H1 (cell line): ENCODE measurements at regions not wholly inside any gene's neighbourhood (a gene's known extent, or its start where the extent isn't known, plus 50 kb on each side); places are given as distances from the start of the nearest gene placed in this dataset.

Source experiments
- CTCF ChIA-PET: fragments of 300-600 bp; sonication (Branson Sonifier 250); formaldehyde crosslinking; loops from one replicate; lab custom pipeline; 2021; ENCODE audit not compliant: partially characterized antibody; lab: Charles Lee
- POLR2A ChIA-PET: fragments of 300-600 bp; sonication (Branson Sonifier 250); formaldehyde crosslinking; loops from one replicate; lab custom pipeline; 2021; ENCODE audit warnings: inconsistent platforms; ENCODE audit not compliant: partially characterized antibody; lab: Charles Lee
- DNase-seq, 2 experiments: peaks; one replicate each; pipeline versions ENCODE4 v3.0.0 to v3.0.0-alpha.2; 2010 to 2022; ENCODE audit warnings: low spot score in 2 of 2, low read depth in 1 of 2, mixed read lengths in 1 of 2
- FAIRE-seq: peaks from 2 replicates; lab custom pipeline; 2011; peaks lifted over from hg19 to GRCh38; lab: Jason Lieb, UNC
- H2AFZ ChIP-seq: 2 replicates; pipeline ENCODE4 v1.8.1; 2012; ENCODE audit warnings: low read length, inconsistent platforms
- H2AK5ac ChIP-seq: 2 replicates; pipeline ENCODE4 v1.6.1; 2013; ENCODE audit warnings: low read depth, low read length
- H2BK120ac ChIP-seq: replicated peaks from 2 replicates; pipeline ENCODE3; 2013; ENCODE audit warnings: low read depth, low read length, inconsistent platforms
- H2BK12ac ChIP-seq: 2 replicates; pipeline ENCODE4 v1.6.1; 2013; ENCODE audit warnings: low read depth, low read length
- H2BK15ac ChIP-seq: 2 replicates; pipeline ENCODE4 v1.6.1; 2013; ENCODE audit warnings: low read length
- H2BK20ac ChIP-seq: 2 replicates; pipeline ENCODE4 v1.6.1; 2013; ENCODE audit warnings: low read length
- H2BK5ac ChIP-seq: 2 replicates; pipeline ENCODE4 v1.6.1; 2013; ENCODE audit warnings: low read depth, low read length
- H3K14ac ChIP-seq: 2 replicates; pipeline ENCODE4 v1.6.1; 2013; ENCODE audit warnings: inconsistent platforms; ENCODE audit not compliant: insufficient read length
- H3K18ac ChIP-seq: 2 replicates; pipeline ENCODE4 v1.6.1; 2013; ENCODE audit warnings: low read length; ENCODE audit errors: extremely low read depth
- H3K23ac ChIP-seq: 2 replicates; pipeline ENCODE4 v1.6.1; 2013; ENCODE audit warnings: inconsistent platforms; ENCODE audit not compliant: insufficient read length
- H3K23me2 ChIP-seq: 2 replicates; pipeline ENCODE4 v1.6.1; 2013; ENCODE audit warnings: low read depth, low read length
- H3K27ac ChIP-seq: 2 replicates; pipeline ENCODE4 v1.6.1; 2011; ENCODE audit warnings: low read depth, low read length, inconsistent platforms
- H3K27me3 ChIP-seq, 4 experiments: replicated peaks in 1 of 4; 1 replicate in 1 of 4; 2 replicates in 3 of 4; pipeline versions ENCODE4 v1.6.1 to v1.8.1; 2011 to 2013; ENCODE audit warnings: low read length in 3 of 4, mild to moderate bottlenecking in 3 of 4, inconsistent platforms in 2 of 4, mixed read lengths in 2 of 4, moderate library complexity in 1 of 4; ENCODE audit not compliant: control insufficient read depth in 3 of 4, insufficient read depth in 3 of 4; ENCODE audit errors: extremely low read depth in 1 of 4
- H3K36me3 ChIP-seq, 4 experiments: 2 replicates each; pipeline versions ENCODE4 v1.6.1 to v1.8.1; 2011 to 2013; ENCODE audit warnings: mild to moderate bottlenecking in 4 of 4, low read length in 3 of 4, moderate library complexity in 2 of 4, control low read depth in 1 of 4, inconsistent platforms in 1 of 4; ENCODE audit not compliant: insufficient read depth in 4 of 4, control insufficient read depth in 2 of 4
- H3K4ac ChIP-seq: replicated peaks from 2 replicates; pipeline ENCODE3; 2013; ENCODE audit warnings: low read length, low read depth, mixed read lengths, inconsistent platforms; ENCODE audit not compliant: insufficient read length
- H3K4me1 ChIP-seq, 4 experiments: replicated peaks in 1 of 4; 1 replicate in 1 of 4; 2 replicates in 3 of 4; pipeline versions ENCODE4 v1.6.1 to v1.8.1; 2011 to 2013; ENCODE audit warnings: low read length in 3 of 4, inconsistent platforms in 2 of 4, mixed read lengths in 1 of 4; ENCODE audit not compliant: insufficient read depth in 4 of 4, control insufficient read depth in 3 of 4
- H3K4me2 ChIP-seq, 2 experiments: 2 replicates each; pipeline versions ENCODE4 v1.6.1 to v1.8.1; 2011 to 2013; ENCODE audit warnings: low read depth in 2 of 2, low read length in 2 of 2, control low read depth in 1 of 2, inconsistent platforms in 1 of 2, mild to moderate bottlenecking in 1 of 2; ENCODE audit not compliant: insufficient read depth in 1 of 2
- H3K4me3 ChIP-seq, 4 experiments: fragments of 200-600, 300-600 bp in 1 of 4; sonication (generic), shearing (Covaris generic), sonication (Bioruptor Twin) in 1 of 4; 2 replicates each; pipeline versions ENCODE4 v1.5.1 to v1.8.1; 2011 to 2016; ENCODE audit warnings: low read length in 4 of 4, low read depth in 3 of 4, control low read depth in 2 of 4, inconsistent platforms in 2 of 4, mild to moderate bottlenecking in 2 of 4, mixed read lengths in 1 of 4, moderate library complexity in 1 of 4; ENCODE audit not compliant: insufficient read depth in 2 of 4; ENCODE audit errors: extremely low read depth in 1 of 4
- H3K56ac ChIP-seq: replicated peaks from 2 replicates; pipeline ENCODE3; 2013; ENCODE audit warnings: low read depth, mild to moderate bottlenecking, mixed read lengths, low read length, inconsistent platforms; ENCODE audit not compliant: insufficient read length
- H3K79me1 ChIP-seq: 2 replicates; pipeline ENCODE4 v1.6.1; 2013; ENCODE audit warnings: low read depth, low read length, control low read depth
- H3K79me2 ChIP-seq, 2 experiments: 2 replicates each; pipeline versions ENCODE4 v1.6.1 to v1.8.1; 2012 to 2013; ENCODE audit warnings: low read length in 2 of 2, mild to moderate bottlenecking in 2 of 2, inconsistent platforms in 1 of 2; ENCODE audit not compliant: insufficient read depth in 2 of 2, control insufficient read depth in 1 of 2
- H3K9ac ChIP-seq, 4 experiments: replicated peaks in 1 of 4; 1 replicate in 1 of 4; 2 replicates in 3 of 4; pipeline versions ENCODE4 v1.6.1 to v1.8.1; 2011 to 2013; ENCODE audit warnings: low read depth in 3 of 4, low read length in 3 of 4, control low read depth in 2 of 4, mild to moderate bottlenecking in 2 of 4, moderate library complexity in 2 of 4, inconsistent platforms in 1 of 4; ENCODE audit errors: extremely low read depth in 1 of 4
- H3K9me3 ChIP-seq, 2 experiments: 2 replicates each; pipeline versions ENCODE4 v1.6.1 to v1.8.1; 2012 to 2013; ENCODE audit warnings: mild to moderate bottlenecking in 2 of 2, moderate library complexity in 2 of 2, control low read depth in 1 of 2, inconsistent platforms in 1 of 2, low read depth in 1 of 2, low read length in 1 of 2, mixed read lengths in 1 of 2; ENCODE audit not compliant: insufficient read depth in 2 of 2
- H4K20me1 ChIP-seq, 2 experiments: replicated peaks in 1 of 2; 2 replicates each; pipeline versions ENCODE3 to v1.8.1; 2011 to 2013; ENCODE audit warnings: inconsistent platforms in 2 of 2, low read length in 2 of 2, mild to moderate bottlenecking in 1 of 2; ENCODE audit not compliant: insufficient read depth in 2 of 2, control insufficient read depth in 1 of 2
- H4K5ac ChIP-seq: 2 replicates; pipeline ENCODE4 v1.6.1; 2013; ENCODE audit warnings: low read length, low read depth, mixed read lengths, inconsistent platforms; ENCODE audit not compliant: insufficient read length
- H4K8ac ChIP-seq: 2 replicates; pipeline ENCODE4 v1.8.0; 2013; ENCODE audit warnings: mild to moderate bottlenecking, moderate library complexity, low read length, inconsistent platforms; ENCODE audit not compliant: insufficient read depth; ENCODE audit errors: extremely low read depth
- H4K91ac ChIP-seq: replicated peaks from 2 replicates; pipeline ENCODE3; 2013; ENCODE audit warnings: low read length, mixed read lengths, inconsistent platforms; ENCODE audit not compliant: insufficient read length
- CBX8 ChIP-seq: fragments of 300-800, 300-1000 bp; sonication (generic); IDR thresholded peaks from 2 replicates; pipeline ENCODE4 v1.7.1; 2016; ENCODE audit warnings: low read depth, low read length, borderline replicate concordance
- MAFK ChIP-seq: IDR thresholded peaks from 2 replicates; pipeline ENCODE4 v1.6.1; 2012; ENCODE audit warnings: low read depth, mild to moderate bottlenecking, improper control_type of control experiment, low read length
- POU5F1 ChIP-seq: IDR thresholded peaks from 2 replicates; pipeline ENCODE4 v1.6.1; 2011; ENCODE audit warnings: low read depth, mild to moderate bottlenecking, low read length, moderate library complexity
- RBBP5 ChIP-seq: IDR thresholded peaks from 2 replicates; pipeline ENCODE4 v1.7.1; 2012; ENCODE audit warnings: low read depth, mild to moderate bottlenecking, inconsistent platforms, low read length, moderate library complexity, borderline replicate concordance
- SIX5 ChIP-seq: IDR thresholded peaks from 2 replicates; pipeline ENCODE4 v1.6.1; 2011; ENCODE audit warnings: mild to moderate bottlenecking, low read depth, low read length
- SP4 ChIP-seq: IDR thresholded peaks from 2 replicates; pipeline ENCODE4 v1.6.1; 2012; ENCODE audit warnings: low read length, inconsistent platforms
- SRF ChIP-seq: IDR thresholded peaks from 2 replicates; pipeline ENCODE4 v1.6.1; 2011; ENCODE audit warnings: mild to moderate bottlenecking, low read depth, low read length, moderate library complexity
- TCF12 ChIP-seq: IDR thresholded peaks from 2 replicates; pipeline ENCODE4 v1.6.1; 2011; ENCODE audit warnings: low read depth, mild to moderate bottlenecking, low read length
- TEAD4 ChIP-seq: IDR thresholded peaks from 2 replicates; pipeline ENCODE4 v1.6.1; 2012; ENCODE audit warnings: low read depth, low read length, inconsistent platforms, mixed read lengths
- WGBS, 2 experiments: shearing (Covaris generic) in 1 of 2; methylation state at CpG; one replicate each; pipeline versions ENCODE4 v1.1.6 to v1.1.7; 2013 to 2015; ENCODE audit warnings: low lambda C conversion rate in 2 of 2, mixed read lengths in 2 of 2, inconsistent platforms in 1 of 2, low coverage in 1 of 2, missing lambda C conversion rate in 1 of 2; ENCODE audit not compliant: insufficient replicate concordance in 2 of 2, insufficient coverage in 1 of 2, insufficient read length in 1 of 2; ENCODE audit errors: extremely low coverage in 1 of 2, missing lambda C conversion rate in 1 of 2; 5-methylcytosine and 5-hydroxymethylcytosine counted together
- TF ChIP-seq, protein P1 (sequence below), 3 experiments: IDR thresholded peaks; 1 replicate in 2 of 3; 2 replicates in 1 of 3; pipeline versions ENCODE4 v1.5.1 to v1.6.1; 2011; ENCODE audit warnings: low read length in 3 of 3, mild to moderate bottlenecking in 3 of 3, inconsistent platforms in 2 of 3, low read depth in 1 of 3, moderate library complexity in 1 of 3; ENCODE audit not compliant: insufficient read depth in 1 of 3; ENCODE audit errors: control extremely low read depth in 1 of 3
- TF ChIP-seq, protein P2 (sequence below): IDR thresholded peaks from 2 replicates; pipeline ENCODE4 v1.6.1; 2012; ENCODE audit warnings: low read length, inconsistent platforms

DNA sequence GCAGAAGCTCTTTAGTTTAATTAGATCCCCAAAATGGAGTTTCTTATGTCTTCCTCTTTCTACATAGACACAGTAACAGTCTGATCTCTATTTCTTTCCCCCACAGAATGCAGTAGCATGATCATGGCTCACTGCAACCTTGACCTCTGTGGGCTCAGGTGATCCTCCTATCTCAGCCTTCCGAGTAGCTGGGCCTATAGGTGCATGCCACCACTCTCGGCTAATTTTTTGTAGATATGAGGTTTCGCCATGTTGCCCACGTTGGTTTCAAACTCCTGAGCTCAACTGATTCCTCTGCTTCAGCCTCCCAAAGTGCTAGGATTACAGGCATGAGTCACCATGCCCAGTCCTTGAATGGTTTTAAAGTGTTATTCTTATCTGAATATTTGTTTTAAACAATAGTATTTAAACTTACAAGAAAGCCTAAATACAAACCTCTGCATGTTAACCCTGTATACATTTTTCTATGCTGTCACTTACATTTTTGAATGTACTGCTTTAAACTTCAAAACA, 120.6 kb downstream of the GOSR1 start:
- Histone ChIP-seq H3K23me2 (peaks cover 5% of the 10 kb centered on the region; the same call in 1 of the 2 replicates), H2BK15ac (no peak overlapping the region), H2BK120ac (no peak overlapping the region), H3K9me3 (no peaks in the 10 kb centered on the region), H3K9ac (no peak overlapping the region), H3K4me3 (no peak overlapping the region), H3K56ac (no peak overlapping the region), H3K27ac (no peak overlapping the region), H2BK20ac (no peak overlapping the region), H2BK12ac (no peak overlapping the region), H4K5ac (no peak overlapping the region), H2BK5ac (no peak overlapping the region), H2AK5ac (no peak overlapping the region), H3K27me3 (no peaks in the 10 kb centered on the region), H3K36me3 (no peaks in the 10 kb centered on the region), H2AFZ (no peak overlapping the region), H3K14ac (no peak overlapping the region), H3K18ac (no peak overlapping the region), H3K79me1 (no peaks in the 10 kb centered on the region), H3K23ac (no peak overlapping the region), H3K79me2 (peaks cover 0 to 15% of the 10 kb centered on the region in 2 experiments; a peak in 2 of 4 replicates), H3K4ac (no peak overlapping the region), H3K4me2 (no peak overlapping the region), H3K4me1 (peaks cover 0 to 2% (median 1%) of the 10 kb centered on the region in 4 experiments; a peak in 2 of 7 replicates), H4K8ac (no peak overlapping the region), H4K20me1 (no peaks in the 10 kb centered on the region), H4K91ac (no peak overlapping the region)
- 96% methylated on average over 4 of the region's 4 CpGs; no CpG with 5 or more reads in 1 of the 2 experiments for WGBS, 2 experiments
- CTCF ChIA-PET = no interaction called here
- POLR2A ChIA-PET = no interaction called here
- no peak for DNase-seq
- no peak for FAIRE-seq
- TF ChIP-seq SP4 (no peak), TCF12 (no peak), RBBP5 (no peak), SIX5 (no peak), POU5F1 (no peak), CBX8 (no peak), SRF (no peak), TEAD4 (no peak), MAFK (no peak)
- TF ChIP-seq, protein P1, sequence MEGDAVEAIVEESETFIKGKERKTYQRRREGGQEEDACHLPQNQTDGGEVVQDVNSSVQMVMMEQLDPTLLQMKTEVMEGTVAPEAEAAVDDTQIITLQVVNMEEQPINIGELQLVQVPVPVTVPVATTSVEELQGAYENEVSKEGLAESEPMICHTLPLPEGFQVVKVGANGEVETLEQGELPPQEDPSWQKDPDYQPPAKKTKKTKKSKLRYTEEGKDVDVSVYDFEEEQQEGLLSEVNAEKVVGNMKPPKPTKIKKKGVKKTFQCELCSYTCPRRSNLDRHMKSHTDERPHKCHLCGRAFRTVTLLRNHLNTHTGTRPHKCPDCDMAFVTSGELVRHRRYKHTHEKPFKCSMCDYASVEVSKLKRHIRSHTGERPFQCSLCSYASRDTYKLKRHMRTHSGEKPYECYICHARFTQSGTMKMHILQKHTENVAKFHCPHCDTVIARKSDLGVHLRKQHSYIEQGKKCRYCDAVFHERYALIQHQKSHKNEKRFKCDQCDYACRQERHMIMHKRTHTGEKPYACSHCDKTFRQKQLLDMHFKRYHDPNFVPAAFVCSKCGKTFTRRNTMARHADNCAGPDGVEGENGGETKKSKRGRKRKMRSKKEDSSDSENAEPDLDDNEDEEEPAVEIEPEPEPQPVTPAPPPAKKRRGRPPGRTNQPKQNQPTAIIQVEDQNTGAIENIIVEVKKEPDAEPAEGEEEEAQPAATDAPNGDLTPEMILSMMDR (IDR thresholded peaks at IDR 0.05; ENCODE audit: control extremely low read depth in 1 of 3, insufficient read depth in 1 of 3, low read depth in 1 of 3, low read length in 3 of 3) = no peak
- TF ChIP-seq, protein P2, sequence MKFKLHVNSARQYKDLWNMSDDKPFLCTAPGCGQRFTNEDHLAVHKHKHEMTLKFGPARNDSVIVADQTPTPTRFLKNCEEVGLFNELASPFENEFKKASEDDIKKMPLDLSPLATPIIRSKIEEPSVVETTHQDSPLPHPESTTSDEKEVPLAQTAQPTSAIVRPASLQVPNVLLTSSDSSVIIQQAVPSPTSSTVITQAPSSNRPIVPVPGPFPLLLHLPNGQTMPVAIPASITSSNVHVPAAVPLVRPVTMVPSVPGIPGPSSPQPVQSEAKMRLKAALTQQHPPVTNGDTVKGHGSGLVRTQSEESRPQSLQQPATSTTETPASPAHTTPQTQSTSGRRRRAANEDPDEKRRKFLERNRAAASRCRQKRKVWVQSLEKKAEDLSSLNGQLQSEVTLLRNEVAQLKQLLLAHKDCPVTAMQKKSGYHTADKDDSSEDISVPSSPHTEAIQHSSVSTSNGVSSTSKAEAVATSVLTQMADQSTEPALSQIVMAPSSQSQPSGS = no peak
